Activated B cell treated with CpG ODN at 0.5 μM for 24 hours (primary cell): ENCODE measurements at regions not wholly inside any gene's neighbourhood (a gene's known extent, or its start where the extent isn't known, plus 50 kb on each side); places are given as distances from the start of the nearest gene placed in this dataset.

Experiments
- ATAC-seq: fragments of 200-7000 bp; cut with Tn5 transposase; one replicate; pipeline ENCODE4 v1.10.0; 2021; ENCODE audit warnings: low read depth, mild to moderate bottlenecking, moderate library complexity
- CTCF ChIA-PET: fragments of 350-600 bp; sonication (Branson Sonifier 250); formaldehyde crosslinking; loops from one replicate; lab custom pipeline; 2021; ENCODE audit warnings: antibody characterized with exemption; lab: Charles Lee
- POLR2A ChIA-PET: fragments of 350-600 bp; sonication (Branson Sonifier 250); formaldehyde crosslinking; loops from one replicate; lab custom pipeline; 2021; ENCODE audit warnings: antibody characterized with exemption; lab: Charles Lee
- DNase-seq: peaks from one replicate; pipeline ENCODE4 v3.0.0; 2022
- H3K27ac Mint-ChIP-seq: one replicate; pipeline ENCODE4 v1.8.0; 2020; ENCODE audit warnings: mixed read lengths
- H3K27me3 Mint-ChIP-seq: one replicate; pipeline ENCODE4 v1.8.0; 2021; ENCODE audit warnings: mixed read lengths
- H3K36me3 Mint-ChIP-seq: one replicate; pipeline ENCODE4 v1.8.0; 2021; ENCODE audit warnings: low read depth, mixed read lengths
- H3K4me1 Mint-ChIP-seq: one replicate; pipeline ENCODE4 v1.8.0; 2021; ENCODE audit warnings: mixed read lengths
- H3K4me3 Mint-ChIP-seq: one replicate; pipeline ENCODE4 v1.8.0; 2020; ENCODE audit warnings: mild to moderate bottlenecking, mixed read lengths
- H3K9me3 Mint-ChIP-seq: one replicate; pipeline ENCODE4 v1.8.0; 2020; ENCODE audit warnings: mixed read lengths
- CTCF ChIP-seq: fragments of 200-600 bp; IDR thresholded peaks from one replicate; pipeline ENCODE4 v1.8.0; 2022; ENCODE audit warnings: antibody characterized with exemption, mild to moderate bottlenecking
- intact Hi-C: fragments of 100-400 bp; cut with micrococcal nuclease; formaldehyde crosslinking; loops from one replicate; pipeline ENCODE4 v1.15.1; 2024

GRCh38 chr20:22805219-22805618, 220.8 kb upstream of the FOXA2 start:
- ChIA-PET CTCF (no interaction called here), POLR2A (no interaction called here)
- intact Hi-C loops = no loop called here
- TF ChIP-seq CTCF = no peak
- ATAC-seq (no peak), DNase-seq (no peak)
- Mint-ChIP-seq H3K27ac (no peak overlapping the region), H3K9me3 (no peaks in the 10 kb centered on the region), H3K27me3 (no peaks in the 10 kb centered on the region), H3K36me3 (no peaks in the 10 kb centered on the region), H3K4me3 (no peak overlapping the region), H3K4me1 (no peaks in the 10 kb centered on the region)

- no peak overlapping the region for H3K27ac Mint-ChIP-seq
- ATAC-seq (no peak), DNase-seq (no peak)
- intact Hi-C loops = no loop called here
- H3K27me3 Mint-ChIP-seq = no peaks in the 10 kb centered on the region
- H3K4me3 Mint-ChIP-seq = no peak overlapping the region
- ChIA-PET POLR2A (no interaction called here), CTCF (no interaction called here)
- TF ChIP-seq CTCF = no peak
- no peaks in the 10 kb centered on the region for H3K36me3 Mint-ChIP-seq
- no peaks in the 10 kb centered on the region for H3K4me1 Mint-ChIP-seq
- H3K9me3 Mint-ChIP-seq = no peaks in the 10 kb centered on the region
Observed at GRCh38 chr20:22805996-22806395, 221.6 kb upstream of the FOXA2 start.

- Mint-ChIP-seq H3K36me3 (no peaks in the 10 kb centered on the region), H3K4me3 (no peak overlapping the region), H3K27me3 (no peaks in the 10 kb centered on the region), H3K4me1 (no peaks in the 10 kb centered on the region), H3K9me3 (no peaks in the 10 kb centered on the region), H3K27ac (no peak overlapping the region)
- TF ChIP-seq CTCF = no peak
- ATAC-seq = no peak
- intact Hi-C loops = no loop called here
- no peak for DNase-seq
- ChIA-PET POLR2A (no interaction called here), CTCF (no interaction called here)
Observed at GRCh38 chr20:22807045-22807444, 222.7 kb upstream of the FOXA2 start.

GRCh38 chr20:22807646-22808244, 223.4 kb upstream of the FOXA2 start:
- POLR2A ChIA-PET = no interaction called here
- no peak for TF ChIP-seq CTCF
- Mint-ChIP-seq H3K27ac (no peak overlapping the region), H3K4me1 (no peaks in the 10 kb centered on the region), H3K27me3 (no peaks in the 10 kb centered on the region), H3K4me3 (no peak overlapping the region), H3K36me3 (no peaks in the 10 kb centered on the region), H3K9me3 (no peaks in the 10 kb centered on the region)
- no peak for ATAC-seq
- intact Hi-C loops = no loop called here
- CTCF ChIA-PET = no interaction called here
- no peak for DNase-seq

- ATAC-seq = no peak
- no peaks in the 10 kb centered on the region for H3K9me3 Mint-ChIP-seq
Observed at GRCh38 chr20:22808628-22809027, 224.3 kb upstream of the FOXA2 start.

More at GRCh38 chr20:22808628-22809027, 224.3 kb upstream of the FOXA2 start:
- Mint-ChIP-seq H3K36me3 (no peaks in the 10 kb centered on the region), H3K27ac (no peak overlapping the region), H3K4me1 (no peaks in the 10 kb centered on the region), H3K4me3 (no peak overlapping the region), H3K27me3 (no peaks in the 10 kb centered on the region)
- intact Hi-C loops = no loop called here
- POLR2A ChIA-PET = no interaction called here
- CTCF ChIA-PET = no interaction called here
- TF ChIP-seq CTCF = no peak
- no peak for DNase-seq
